Adipocyte (in vitro differentiated cells): ENCODE measurements at regions not wholly inside any gene's neighbourhood (a gene's known extent, or its start where the extent isn't known, plus 50 kb on each side); places are given as distances from the start of the nearest gene placed in this dataset.

Source experiments
- DNase-seq: peaks from one replicate; pipeline ENCODE4 v3.0.0-alpha.2; 2015; ENCODE audit warnings: low read depth
- H3K27me3 ChIP-seq: replicated peaks from 2 replicates; pipeline ENCODE4 v1.7.0; 2013; ENCODE audit warnings: mild to moderate bottlenecking, low read length, moderate library complexity; ENCODE audit not compliant: control insufficient read depth, insufficient read depth
- H3K36me3 ChIP-seq: 2 replicates; pipeline ENCODE4 v1.7.0; 2013; ENCODE audit warnings: low read length, mild to moderate bottlenecking, moderate library complexity; ENCODE audit not compliant: control insufficient read depth, insufficient read depth, severe bottlenecking
- H3K4me1 ChIP-seq: 2 replicates; pipeline ENCODE4 v1.7.0; 2013; ENCODE audit warnings: mild to moderate bottlenecking, low read length, moderate library complexity; ENCODE audit not compliant: control insufficient read depth, insufficient read depth
- H3K4me3 ChIP-seq: 2 replicates; pipeline ENCODE4 v1.7.0; 2013; ENCODE audit warnings: mild to moderate bottlenecking, low read length, moderate library complexity
- H3K9ac ChIP-seq: 2 replicates; pipeline ENCODE4 v1.7.0; 2013; ENCODE audit warnings: mild to moderate bottlenecking, low read length, moderate library complexity
- H3K9me3 ChIP-seq: 2 replicates; pipeline ENCODE4 v1.7.0; 2013; ENCODE audit warnings: mild to moderate bottlenecking, low read length, moderate library complexity; ENCODE audit not compliant: control insufficient read depth

DNA sequence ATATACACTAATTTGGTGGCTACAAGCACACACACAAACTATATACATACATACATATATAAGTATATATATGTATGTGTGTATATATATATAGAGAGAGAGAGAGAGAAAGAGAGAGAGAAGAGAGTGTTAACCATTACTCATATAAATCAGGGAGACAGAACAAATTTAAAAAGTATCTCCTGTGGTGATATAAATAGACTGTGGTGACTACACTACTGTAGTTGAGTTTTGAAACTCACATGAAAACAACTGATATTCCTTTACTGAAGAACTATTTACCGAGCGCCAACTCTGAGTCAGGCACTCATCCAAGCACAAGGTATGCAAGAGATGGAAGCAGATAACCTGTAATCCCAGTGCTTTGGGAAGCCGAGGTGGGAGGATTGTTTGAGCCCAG lies 67.3 kb upstream of the ANO6 start:
- no peak for DNase-seq
- Histone ChIP-seq H3K4me1 (no peaks in the 10 kb centered on the region), H3K9ac (no peak overlapping the region), H3K9me3 (peaks cover 19% of the 10 kb centered on the region), H3K4me3 (no peak overlapping the region), H3K36me3 (no peaks in the 10 kb centered on the region), H3K27me3 (no peaks in the 10 kb centered on the region)

DNA sequence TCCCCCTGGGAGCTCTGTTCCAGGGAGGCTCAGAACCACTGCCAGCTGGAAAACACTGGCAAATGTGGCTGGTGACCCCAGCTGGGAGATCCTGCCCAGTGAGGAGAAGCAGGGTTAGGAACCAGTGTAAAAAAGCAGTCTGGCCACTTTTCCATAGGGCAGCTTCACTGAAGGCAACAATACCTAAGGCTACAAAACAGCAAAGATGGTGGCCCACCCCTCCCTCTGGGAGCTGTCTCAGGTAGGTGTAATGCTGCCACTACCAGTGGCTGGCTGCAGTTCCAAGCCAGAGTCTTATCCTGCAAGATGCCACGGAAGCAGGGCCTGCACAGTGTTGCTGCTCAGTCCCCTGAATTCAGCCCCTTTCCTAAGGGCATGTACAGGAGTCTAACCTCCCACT lies 50.6 kb upstream of the ANO6 start:
- peaks cover 4% of the 10 kb centered on the region for H3K9me3 ChIP-seq
- no peak overlapping the region for H3K4me3 ChIP-seq
- no peaks in the 10 kb centered on the region for H3K36me3 ChIP-seq
- DNase-seq = no peak
- no peak overlapping the region for H3K9ac ChIP-seq
- H3K4me1 ChIP-seq = peaks cover 14% of the 10 kb centered on the region
- no peaks in the 10 kb centered on the region for H3K27me3 ChIP-seq

DNA sequence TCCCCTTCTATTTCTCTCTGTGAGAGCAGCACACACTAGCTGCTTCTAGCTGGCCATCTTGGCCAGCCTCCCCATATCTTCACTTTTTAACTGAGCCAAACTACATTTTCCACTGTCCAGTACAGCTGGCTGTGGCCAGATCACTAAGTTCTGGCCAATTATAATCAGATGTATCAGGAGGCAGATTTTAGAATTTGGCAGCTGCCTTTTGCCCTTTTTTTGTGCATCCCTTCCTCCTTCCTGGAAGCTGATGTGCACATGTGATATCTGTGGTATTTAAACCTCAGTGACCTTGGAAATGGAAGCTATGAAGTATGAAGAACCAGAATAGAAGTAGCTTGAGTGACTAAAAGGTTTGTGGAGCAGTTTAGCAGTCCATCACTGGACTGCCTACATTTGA lies 49.8 kb upstream of the ANO6 start:
- no peaks in the 10 kb centered on the region for H3K27me3 ChIP-seq
- no peak overlapping the region for H3K4me3 ChIP-seq
- DNase-seq = no peak
- H3K9ac ChIP-seq = no peak overlapping the region
- H3K9me3 ChIP-seq = peaks cover 4% of the 10 kb centered on the region
- H3K4me1 ChIP-seq = peaks cover 14% of the 10 kb centered on the region
- no peaks in the 10 kb centered on the region for H3K36me3 ChIP-seq
